ENCODE measurements at regions not wholly inside any gene's neighbourhood (a gene's known extent, or its start where the extent isn't known, plus 50 kb on each side); places are given as distances from the start of the nearest gene placed in this dataset.

DNA sequence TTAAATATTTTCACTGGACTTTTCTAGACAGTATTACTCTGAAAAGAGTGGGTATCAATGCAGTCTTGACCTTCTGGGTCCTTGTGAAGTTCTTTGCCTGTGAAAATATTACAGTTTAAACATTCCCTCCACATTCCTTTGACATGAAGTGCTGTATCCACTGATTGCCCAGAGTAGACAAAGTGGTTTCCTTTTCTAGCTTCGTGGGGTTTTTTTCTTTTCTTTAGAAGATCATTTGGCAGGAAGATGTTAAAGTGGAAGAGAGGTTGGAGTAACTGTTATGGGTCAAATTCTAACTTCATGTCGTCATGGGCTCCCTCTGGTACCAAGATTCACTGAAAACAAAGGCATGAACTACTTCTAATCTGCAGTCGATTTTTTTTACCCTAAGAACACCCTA, 496.9 kb downstream of the EPHA4 start:
- TF ChIP-seq MBD4 (IDR thresholded peaks at IDR 0.05; ENCODE audit: borderline replicate concordance, low read length), result no peak
- no peak for TF ChIP-seq JUND (CRISPR knock-in tag; IDR thresholded peaks at IDR 0.05)
- TF ChIP-seq GABPA (IDR thresholded peaks at IDR 0.05; ENCODE audit: low read depth, low read length), result no peak
- TF ChIP-seq GABPA (CRISPR knock-in tag; IDR thresholded peaks at IDR 0.05; ENCODE audit: low read depth), result no peak
- no peak for TF ChIP-seq BORCS8-MEF2B (CRISPR knock-in tag; IDR thresholded peaks at IDR 0.05)
- no peak for TF ChIP-seq ZNF891 (CRISPR knock-in tag; IDR thresholded peaks at IDR 0.05)
- TF ChIP-seq, protein P1, sequence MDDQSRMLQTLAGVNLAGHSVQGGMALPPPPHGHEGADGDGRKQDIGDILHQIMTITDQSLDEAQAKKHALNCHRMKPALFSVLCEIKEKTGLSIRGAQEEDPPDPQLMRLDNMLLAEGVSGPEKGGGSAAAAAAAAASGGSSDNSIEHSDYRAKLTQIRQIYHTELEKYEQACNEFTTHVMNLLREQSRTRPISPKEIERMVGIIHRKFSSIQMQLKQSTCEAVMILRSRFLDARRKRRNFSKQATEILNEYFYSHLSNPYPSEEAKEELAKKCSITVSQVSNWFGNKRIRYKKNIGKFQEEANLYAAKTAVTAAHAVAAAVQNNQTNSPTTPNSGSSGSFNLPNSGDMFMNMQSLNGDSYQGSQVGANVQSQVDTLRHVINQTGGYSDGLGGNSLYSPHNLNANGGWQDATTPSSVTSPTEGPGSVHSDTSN (CRISPR knock-in tag; IDR thresholded peaks at IDR 0.05; ENCODE audit: borderline replicate concordance), result no peak
- TF ChIP-seq ZNF143 (CRISPR knock-in tag; IDR thresholded peaks at IDR 0.05), result no peak
- no peak for TF ChIP-seq CTCF (CRISPR knock-in tag; IDR thresholded peaks at IDR 0.05)
